HG02884 (cell line): ENCODE measurements at regions not wholly inside any gene's neighbourhood (a gene's known extent, or its start where the extent isn't known, plus 50 kb on each side); places are given as distances from the start of the nearest gene placed in this dataset.
"Not testable (repeated sequence)": the region's sequence is repeated elsewhere in the genome, so short reads cannot be mapped to it uniquely, and the experiment has no call there.

Experiments
- ATAC-seq: cut with Tn5 transposase; IDR thresholded peaks from one replicate; pipeline ENCODE4 v1.9.1; 2021; ENCODE audit warnings: mild to moderate bottlenecking, moderate library complexity; ENCODE audit not compliant: unreplicated experiment

GRCh38 chr20:47963022-47963421 lies 177.7 kb upstream of the SULF2 start:
- ATAC-seq: no peak

- no peak for ATAC-seq
These were observed 177.1 kb upstream of the SULF2 start for GRCh38 chr20:47962286-47962963.

- no peak for ATAC-seq
These were observed 175.7 kb upstream of the SULF2 start for GRCh38 chr20:47960769-47961541.

- no peak for ATAC-seq
These were observed 175.0 kb upstream of the SULF2 start for GRCh38 chr20:47960277-47960676.

- not testable (repeated sequence) for ATAC-seq
These were observed 172.9 kb upstream of the SULF2 start for GRCh38 chr20:47957989-47958801.

GRCh38 chr20:47957135-47957534 lies 171.9 kb upstream of the SULF2 start:
- no peak for ATAC-seq

- ATAC-seq: no peak
These were observed 171.2 kb upstream of the SULF2 start for GRCh38 chr20:47956268-47956995.

- no peak for ATAC-seq
These were observed 168.2 kb upstream of the SULF2 start for GRCh38 chr20:47953471-47953870.

GRCh38 chr20:47952023-47952564 lies 166.8 kb upstream of the SULF2 start:
- no peak for ATAC-seq

- ATAC-seq: no peak
These were observed 166.3 kb upstream of the SULF2 start for GRCh38 chr20:47951521-47951971.

- no peak for ATAC-seq
These were observed 165.6 kb upstream of the SULF2 start for GRCh38 chr20:47950913-47951283.

- ATAC-seq: no peak
These were observed 165.0 kb upstream of the SULF2 start for GRCh38 chr20:47950124-47950912.

GRCh38 chr20:47949230-47949629 lies 163.9 kb upstream of the SULF2 start:
- no peak for ATAC-seq

GRCh38 chr20:47944682-47945081 lies 159.4 kb upstream of the SULF2 start:
- no peak for ATAC-seq

GRCh38 chr20:47941869-47942268 lies 156.6 kb upstream of the SULF2 start:
- ATAC-seq: no peak

- no peak for ATAC-seq
These were observed 155.0 kb upstream of the SULF2 start for GRCh38 chr20:47940101-47940813.

- ATAC-seq: no peak
These were observed 151.3 kb upstream of the SULF2 start for GRCh38 chr20:47936612-47937011.

- no peak for ATAC-seq
These were observed 149.5 kb upstream of the SULF2 start for GRCh38 chr20:47934761-47935160.

- no peak for ATAC-seq
These were observed 146.2 kb upstream of the SULF2 start for GRCh38 chr20:47931443-47931842.
